ENCODE measurements at regions not wholly inside any gene's neighbourhood (a gene's known extent, or its start where the extent isn't known, plus 50 kb on each side); places are given as distances from the start of the nearest gene placed in this dataset.

DNA sequence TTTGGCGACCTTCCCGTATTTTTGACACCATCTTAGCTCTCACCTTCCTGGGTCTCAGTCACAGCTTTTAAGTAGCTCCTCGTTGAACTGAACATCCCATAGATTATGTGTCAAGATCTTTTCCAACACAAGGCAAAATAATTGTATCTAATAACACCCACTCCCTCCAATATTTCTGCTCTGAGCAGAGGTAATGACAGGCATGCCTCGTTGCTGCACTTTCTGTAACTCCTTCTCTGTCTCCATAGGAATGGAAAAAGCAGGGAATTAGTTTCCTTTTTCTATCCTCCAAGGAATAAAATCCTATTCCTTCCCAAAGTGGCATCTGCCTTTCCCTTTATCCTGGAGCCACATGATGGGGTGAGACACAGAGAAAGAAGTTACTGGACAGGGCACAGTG, 174.0 kb upstream of the CDH20 start:
- no peak overlapping the region for H3K4me3 Mint-ChIP-seq
- CTCF ChIA-PET, result no interaction called here

DNA sequence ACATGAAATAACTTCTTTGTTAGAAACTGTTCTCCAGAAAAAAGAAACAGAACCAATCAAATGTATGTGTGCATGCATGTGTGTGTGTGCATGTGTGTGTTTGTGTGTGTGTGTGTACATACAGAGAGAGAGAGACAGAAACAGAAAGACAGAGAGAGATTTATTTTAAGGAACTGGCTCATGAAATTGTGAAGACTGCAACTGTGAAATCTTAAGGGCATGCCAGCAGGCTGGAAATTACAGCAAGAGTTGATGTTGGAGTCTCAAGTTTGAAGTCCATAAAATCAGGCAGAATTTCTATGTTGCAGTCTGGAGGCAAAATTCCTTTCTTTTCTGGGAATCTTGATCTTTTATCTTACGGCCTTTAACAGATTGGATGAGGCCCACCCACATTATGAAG, 168.9 kb upstream of the CDH20 start:
- Mint-ChIP-seq H3K9me3 (peaks cover 3% of the 10 kb centered on the region), H3K4me1 (ENCODE audit: low read depth) (no peaks in the 10 kb centered on the region), H3K4me3 (no peak overlapping the region), H3K27me3 (no peaks in the 10 kb centered on the region), H3K27ac (no peak overlapping the region), H3K36me3 (ENCODE audit: low read depth) (no peaks in the 10 kb centered on the region)
- DNase-seq (no peak), ATAC-seq (no peak)
- CTCF ChIA-PET, result no interaction called here
- no peak for TF ChIP-seq CTCF (IDR thresholded peaks at IDR 0.05)
- POLR2A ChIA-PET, result no interaction called here
- intact Hi-C loops (cut with micrococcal nuclease), result no loop called here

More for the DNA sequence above, 174.0 kb upstream of the CDH20 start:
- DNase-seq, result no peak
- POLR2A ChIA-PET, result no interaction called here
- Mint-ChIP-seq H3K4me1 (ENCODE audit: low read depth) (no peaks in the 10 kb centered on the region), H3K27me3 (no peaks in the 10 kb centered on the region), H3K27ac (no peak overlapping the region), H3K36me3 (ENCODE audit: low read depth) (no peaks in the 10 kb centered on the region), H3K9me3 (peaks cover 2% of the 10 kb centered on the region)
- intact Hi-C loops (cut with micrococcal nuclease), result no loop called here
- ATAC-seq, result no peak
- TF ChIP-seq CTCF (IDR thresholded peaks at IDR 0.05), result no peak

GRCh38 chr18:61167902-61168301, 165.3 kb upstream of the CDH20 start:
- ATAC-seq (no peak), DNase-seq (no peak)
- no peaks in the 10 kb centered on the region for H3K36me3 Mint-ChIP-seq (ENCODE audit: low read depth)
- no peaks in the 10 kb centered on the region for H3K27me3 Mint-ChIP-seq
- no peaks in the 10 kb centered on the region for H3K4me1 Mint-ChIP-seq (ENCODE audit: low read depth)
- H3K4me3 Mint-ChIP-seq, result no peak overlapping the region
- POLR2A ChIA-PET, result no interaction called here
- H3K9me3 Mint-ChIP-seq, result peaks cover 3% of the 10 kb centered on the region
- intact Hi-C loops (cut with micrococcal nuclease), result no loop called here
- no peak for TF ChIP-seq CTCF (IDR thresholded peaks at IDR 0.05)
- no peak overlapping the region for H3K27ac Mint-ChIP-seq
- CTCF ChIA-PET, result no interaction called here

DNA sequence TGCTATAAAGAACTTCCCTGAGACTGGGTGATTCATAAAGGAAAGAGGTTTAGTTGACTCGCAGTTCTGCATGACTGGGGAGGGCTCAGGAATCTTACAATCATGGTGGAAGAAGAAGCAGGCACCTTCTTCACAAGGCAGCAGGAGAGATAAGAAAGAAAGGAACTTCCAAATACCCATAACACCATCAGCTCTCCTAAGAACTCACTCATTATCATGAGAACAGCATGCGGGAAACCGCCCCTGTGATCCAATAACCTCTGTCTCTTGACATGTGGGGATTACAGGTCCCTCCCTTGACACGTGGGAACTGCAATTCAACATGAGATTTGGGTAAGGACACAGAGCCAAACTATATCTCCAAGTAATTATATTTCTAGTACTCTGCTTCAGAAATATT, 163.8 kb upstream of the CDH20 start:
- intact Hi-C loops (cut with micrococcal nuclease), result no loop called here

GRCh38 chr18:61172624-61173023, 160.6 kb upstream of the CDH20 start:
- Mint-ChIP-seq H3K36me3 (ENCODE audit: low read depth) (no peaks in the 10 kb centered on the region), H3K4me1 (ENCODE audit: low read depth) (no peaks in the 10 kb centered on the region), H3K9me3 (peaks cover 1% of the 10 kb centered on the region), H3K4me3 (no peak overlapping the region), H3K27me3 (no peaks in the 10 kb centered on the region), H3K27ac (no peak overlapping the region)
- ChIA-PET CTCF (no interaction called here), POLR2A (no interaction called here)
- no peak for DNase-seq
- no peak for TF ChIP-seq CTCF (IDR thresholded peaks at IDR 0.05)
- no peak for ATAC-seq
- intact Hi-C loops (cut with micrococcal nuclease), result no loop called here

More for the DNA sequence above, 163.8 kb upstream of the CDH20 start:
- no peaks in the 10 kb centered on the region for H3K36me3 Mint-ChIP-seq (ENCODE audit: low read depth)
- ChIA-PET POLR2A (no interaction called here), CTCF (no interaction called here)
- ATAC-seq (no peak), DNase-seq (no peak)
- H3K27ac Mint-ChIP-seq, result no peak overlapping the region
- peaks cover 1% of the 10 kb centered on the region for H3K9me3 Mint-ChIP-seq
- no peak for TF ChIP-seq CTCF (IDR thresholded peaks at IDR 0.05)
- no peaks in the 10 kb centered on the region for H3K27me3 Mint-ChIP-seq
- no peak overlapping the region for H3K4me3 Mint-ChIP-seq
- H3K4me1 Mint-ChIP-seq (ENCODE audit: low read depth), result no peaks in the 10 kb centered on the region

Data from activated CD8-positive, alpha-beta T cell treated with anti-CD3 and anti-CD28 coated beads for 36 hours (primary cell).